GM21447 (cell line): ENCODE measurements at regions not wholly inside any gene's neighbourhood (a gene's known extent, or its start where the extent isn't known, plus 50 kb on each side); places are given as distances from the start of the nearest gene placed in this dataset.
"Not testable (repeated sequence)": the region's sequence is repeated elsewhere in the genome, so short reads cannot be mapped to it uniquely, and the experiment has no call there.

Experiments
- ATAC-seq: cut with Tn5 transposase; IDR thresholded peaks from one replicate; pipeline ENCODE4 v1.9.1; 2021; ENCODE audit not compliant: unreplicated experiment

DNA sequence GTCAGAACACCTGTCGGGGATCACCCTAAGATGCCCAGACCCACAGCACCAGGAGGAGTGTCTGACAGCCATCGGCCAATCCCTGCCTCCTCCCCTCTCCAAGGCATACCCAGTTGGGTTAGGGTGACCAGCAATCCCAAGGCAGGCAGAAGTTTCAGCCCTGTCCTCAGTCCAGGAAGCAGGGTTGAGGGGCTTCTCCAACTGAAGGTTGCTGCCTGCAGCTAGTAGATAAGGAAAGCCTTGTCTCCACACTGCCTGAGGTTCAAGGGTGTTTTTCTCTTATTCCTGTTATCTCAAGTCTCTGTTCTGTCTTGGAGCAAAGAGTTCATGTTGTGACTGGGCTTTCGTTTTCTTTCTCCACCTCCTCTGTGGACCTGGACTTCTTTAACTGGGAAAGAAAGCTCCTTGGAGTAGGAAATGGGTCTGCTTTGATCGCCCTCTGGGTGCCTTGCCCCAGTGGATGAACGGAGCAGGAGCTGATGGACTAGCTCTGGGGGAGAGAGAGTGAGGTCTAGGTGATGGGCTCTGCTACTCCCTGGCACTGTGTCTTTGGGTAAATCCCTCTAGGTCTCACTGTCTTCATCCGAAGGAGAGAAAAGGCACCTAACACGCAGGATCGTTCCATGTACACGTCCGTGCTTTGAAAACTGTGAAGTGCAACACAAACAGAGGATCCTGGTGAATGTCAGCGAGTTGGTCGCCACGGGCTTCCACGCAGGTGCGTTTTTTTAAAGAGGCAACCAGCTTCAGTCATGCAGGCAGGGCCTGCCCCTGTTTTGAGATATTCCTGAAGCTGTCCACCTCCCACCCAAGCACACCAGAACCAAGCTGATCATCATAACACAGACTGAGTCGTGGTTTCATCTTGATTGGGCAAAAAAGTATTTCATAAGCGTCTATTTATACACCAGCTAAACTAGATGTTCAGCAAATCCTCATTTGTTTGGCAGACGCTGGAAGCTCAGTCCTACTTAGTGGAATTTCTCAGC is 52.5 kb upstream of the FOXN3 start:
- ATAC-seq, result no peak

DNA sequence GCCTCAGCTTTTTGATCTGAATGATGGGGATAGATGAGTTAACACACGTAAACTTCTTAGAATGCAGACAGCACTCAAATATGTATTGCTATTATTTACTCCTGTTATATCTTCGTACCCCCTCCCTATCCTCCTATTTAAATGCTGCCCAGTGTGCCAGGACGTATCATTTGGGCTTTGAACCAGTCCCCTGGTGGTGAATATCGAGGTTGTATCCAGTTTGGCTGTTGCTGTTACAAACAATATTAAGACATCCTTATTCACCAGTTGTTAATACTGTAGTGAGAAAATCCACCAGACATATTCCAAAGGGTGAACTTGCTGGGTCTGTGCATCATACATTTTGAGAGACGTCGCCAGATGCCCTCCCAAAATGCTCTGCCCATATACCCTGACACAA is 51.5 kb upstream of the FOXN3 start:
- ATAC-seq, result no peak

DNA sequence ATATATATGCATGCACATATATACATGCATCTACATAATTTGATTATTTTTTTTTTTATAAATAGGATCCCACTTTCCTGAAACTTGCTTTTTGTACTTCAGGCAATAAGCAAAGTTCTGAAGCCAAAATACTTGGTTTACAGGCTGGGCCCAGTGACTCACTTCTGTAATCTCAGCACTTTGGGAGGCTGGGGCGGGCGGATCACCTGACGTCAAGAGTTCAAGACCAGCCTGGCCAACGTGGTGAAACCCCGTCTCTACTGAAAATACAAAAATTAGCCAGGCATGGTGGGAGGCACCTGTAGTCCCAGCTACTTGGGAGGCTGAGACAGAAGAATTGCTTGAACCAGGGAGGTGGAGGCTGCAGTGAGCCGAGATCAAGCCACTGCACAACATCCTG is 51.0 kb upstream of the FOXN3 start:
- not testable (repeated sequence) for ATAC-seq

DNA sequence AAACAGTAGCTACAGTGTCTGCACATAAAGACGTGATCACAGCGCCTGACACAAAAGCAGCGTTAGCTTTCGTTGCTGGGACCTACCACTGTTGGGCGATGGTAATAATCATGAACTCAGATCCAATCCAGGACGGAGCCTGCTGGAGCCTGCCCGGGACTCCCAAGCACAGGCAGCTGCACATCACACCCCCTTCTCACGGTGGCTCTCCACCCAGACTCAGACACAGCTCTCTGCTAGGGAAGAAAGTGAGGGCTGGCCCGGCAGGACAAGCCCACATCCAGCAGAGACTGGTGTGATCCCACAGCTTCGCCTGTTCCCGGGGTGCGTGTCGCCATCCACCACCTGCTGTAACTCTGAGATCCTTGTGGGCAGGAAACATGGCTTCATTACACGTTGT is 49.9 kb upstream of the FOXN3 start:
- no peak for ATAC-seq
